NCI-H2196 treated with DMSO at 0.1 percent for 48 hours (cell line): ENCODE measurements at regions not wholly inside any gene's neighbourhood (a gene's known extent, or its start where the extent isn't known, plus 50 kb on each side); places are given as distances from the start of the nearest gene placed in this dataset.
"Not testable (repeated sequence)": the region's sequence is repeated elsewhere in the genome, so short reads cannot be mapped to it uniquely, and the experiment has no call there.

ENCODE experiments used
- DNase-seq: peaks from one replicate; lab custom pipeline; 2025; ENCODE audit not compliant: unreplicated experiment; lab: John Stamatoyannopoulos, UW

DNA sequence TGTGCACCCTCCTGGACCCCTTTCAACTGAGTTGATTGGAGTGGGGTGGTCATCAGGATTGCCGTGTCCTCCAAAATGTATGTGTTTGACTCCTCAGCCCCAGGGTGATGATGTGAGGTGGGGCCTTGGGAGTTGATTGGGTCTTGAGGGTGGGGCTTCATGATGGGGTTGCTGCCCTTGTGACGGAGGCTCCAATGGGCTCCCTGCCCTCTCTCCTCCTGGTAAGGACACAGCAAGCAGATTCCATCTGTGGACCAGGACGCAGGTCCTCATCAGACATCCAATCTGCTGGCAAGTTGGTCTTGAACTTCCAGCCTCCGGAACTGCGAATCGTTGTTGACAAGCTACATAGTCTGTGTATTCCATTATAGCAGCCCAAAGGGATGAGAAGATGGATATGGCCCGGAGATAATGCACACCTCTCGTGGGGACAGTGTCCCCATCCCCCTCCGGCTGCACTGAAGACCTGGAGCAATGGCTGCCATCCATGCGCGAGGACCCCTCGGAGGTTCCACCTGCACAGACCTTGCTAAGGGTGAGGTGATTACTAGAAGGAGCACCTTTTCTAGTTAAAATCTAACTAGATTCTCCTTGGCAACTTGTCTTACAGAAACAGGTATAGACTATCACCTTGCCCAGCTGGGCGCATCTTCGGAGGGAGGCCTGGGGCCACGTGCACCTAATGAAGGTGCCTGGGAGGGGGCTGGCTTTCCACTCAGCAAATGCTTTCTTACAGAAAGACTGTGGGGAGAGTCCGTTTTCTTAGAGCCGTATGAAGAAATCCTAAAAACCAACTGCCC lies 75.7 kb upstream of the IRX4 start:
- DNase-seq: no peak

GRCh38 chr5:1955586-1955985 lies 72.9 kb upstream of the IRX4 start:
- DNase-seq: no peak

GRCh38 chr5:1953710-1954109 lies 71.0 kb upstream of the IRX4 start:
- DNase-seq: not testable (repeated sequence)

GRCh38 chr5:1952444-1953099 lies 69.8 kb upstream of the IRX4 start:
- no peak for DNase-seq

- DNase-seq: no peak
These were observed 69.3 kb upstream of the IRX4 start for GRCh38 chr5:1952021-1952420.

DNA sequence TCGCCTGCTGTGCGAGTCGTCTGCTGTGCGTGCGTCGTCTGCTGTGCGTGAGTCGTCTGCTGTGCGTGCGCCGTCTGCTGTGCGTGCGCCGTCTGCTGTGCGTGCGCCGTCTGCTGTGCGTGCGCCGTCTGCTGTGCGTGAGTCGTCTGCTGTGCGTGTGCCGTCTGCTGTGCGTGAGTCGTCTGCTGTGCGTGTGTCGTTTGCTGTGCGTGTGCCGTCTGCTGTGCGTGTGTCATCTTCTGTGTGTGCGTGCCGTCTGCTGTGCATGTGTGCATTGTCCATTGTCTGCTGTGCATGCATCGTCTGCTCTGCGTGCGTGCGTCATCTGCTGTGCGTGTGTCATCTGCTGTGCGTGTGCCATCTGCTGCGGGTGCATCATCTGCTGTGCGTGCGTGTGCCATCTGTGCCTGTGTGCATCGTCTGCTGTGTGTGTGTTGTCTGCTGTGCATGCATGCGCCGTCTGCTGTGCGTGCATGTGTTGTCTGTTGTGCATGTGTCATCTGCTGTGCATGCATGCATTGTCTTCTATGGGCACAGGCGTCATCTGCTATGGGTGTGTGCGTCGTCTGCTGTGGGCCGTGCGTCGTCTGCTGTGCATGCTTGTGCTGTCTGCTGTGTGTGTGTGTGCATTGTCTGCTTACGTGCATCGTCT lies 68.6 kb upstream of the IRX4 start:
- no peak for DNase-seq

- no peak for DNase-seq
These were observed 68.0 kb upstream of the IRX4 start for GRCh38 chr5:1950708-1951103.

DNA sequence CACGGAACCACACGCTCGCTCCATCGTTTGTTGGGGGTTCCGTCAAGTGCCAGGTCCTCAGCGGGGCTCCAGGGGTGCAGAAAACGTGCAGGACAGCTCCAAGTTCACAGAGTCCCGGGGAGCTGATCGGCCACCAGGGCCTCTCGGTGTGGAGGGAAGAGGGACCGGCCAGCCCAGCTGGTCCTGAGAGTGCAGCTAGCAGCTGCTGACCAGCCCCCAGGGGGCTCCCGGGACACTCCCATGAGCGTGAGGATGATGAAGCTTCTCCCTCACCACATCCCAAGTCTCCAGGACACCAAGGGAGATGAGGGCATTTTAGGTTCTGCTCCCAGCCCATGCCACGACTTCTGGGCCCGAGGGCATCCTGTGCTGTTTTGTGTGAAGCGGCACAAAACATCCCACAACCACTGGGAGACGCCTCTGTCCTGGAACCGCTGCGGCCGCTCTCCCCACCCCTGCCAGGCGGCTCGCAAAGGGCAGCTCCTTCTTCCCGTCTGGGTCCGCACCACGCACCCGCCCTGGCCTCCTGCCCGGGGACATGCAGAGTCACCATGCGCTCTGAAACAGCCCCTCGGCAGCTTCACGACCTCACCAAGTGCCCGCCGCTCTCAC lies 67.5 kb upstream of the IRX4 start:
- no peak for DNase-seq

DNA sequence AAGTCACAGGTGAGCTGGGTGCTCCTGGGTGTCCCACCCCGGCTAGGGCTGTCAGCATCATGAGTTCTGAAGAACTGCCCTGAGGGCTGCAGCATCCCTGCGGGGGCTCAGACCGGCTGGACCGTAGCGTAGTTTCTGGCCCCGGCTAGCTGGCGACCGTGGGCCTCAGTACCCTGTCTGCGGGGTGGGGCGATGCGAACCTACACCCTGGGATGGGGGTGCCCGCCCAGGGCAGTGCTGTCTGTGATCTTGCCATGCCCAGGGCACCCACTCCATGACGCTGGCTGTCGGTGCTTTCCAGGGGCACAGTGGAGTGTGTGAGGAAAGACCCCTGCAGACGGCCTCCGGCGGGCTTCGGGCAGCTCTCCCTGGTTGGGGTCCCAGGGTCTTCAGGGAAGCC lies 66.5 kb upstream of the IRX4 start:
- no peak for DNase-seq

DNA sequence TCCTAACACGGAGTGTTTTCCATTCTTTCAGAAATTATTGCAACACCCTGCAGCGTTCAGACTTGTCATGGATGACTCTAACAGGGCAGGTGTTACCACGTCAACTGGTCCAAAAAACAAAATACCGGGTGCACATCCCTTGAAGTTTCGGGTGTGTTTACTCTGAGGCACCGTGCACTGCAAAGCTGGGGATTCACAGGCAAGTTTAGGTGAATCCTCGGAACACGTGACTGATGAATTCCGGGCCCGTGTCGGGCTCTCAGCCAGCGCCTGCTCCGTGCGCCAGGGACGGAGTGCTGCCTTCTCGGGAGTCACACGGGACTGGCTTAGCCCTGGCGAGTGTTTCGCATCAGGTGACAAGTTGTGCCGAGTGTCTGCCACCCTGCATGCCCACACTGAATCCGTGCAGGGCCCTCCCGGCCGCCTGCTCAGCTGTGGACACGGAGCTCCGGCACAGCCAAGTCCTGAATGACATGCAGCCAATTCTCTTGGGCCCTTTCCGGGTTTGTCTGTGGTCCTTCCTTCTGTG lies 66.0 kb upstream of the IRX4 start:
- no peak for DNase-seq

- no peak for DNase-seq
These were observed 65.4 kb upstream of the IRX4 start for GRCh38 chr5:1948111-1948510.

DNA sequence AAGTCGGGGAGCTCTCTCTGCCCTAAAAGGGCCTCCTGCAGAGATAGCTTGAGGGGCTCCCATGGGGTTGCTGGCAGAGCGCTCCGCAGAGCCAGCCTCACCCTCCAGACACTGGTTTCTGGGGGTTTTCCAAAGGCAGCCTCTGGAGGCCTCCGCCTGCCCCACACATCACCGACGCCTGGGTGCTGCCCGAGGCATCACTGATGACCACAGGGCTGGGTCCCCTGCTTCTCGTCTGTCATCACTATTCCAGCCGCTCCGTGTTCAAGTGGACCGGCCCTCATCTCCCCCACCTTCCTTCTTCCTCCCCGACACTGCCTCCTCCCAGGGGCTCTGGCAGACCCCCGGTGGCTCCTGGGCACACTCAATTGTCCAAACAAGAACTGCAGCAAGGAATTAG lies 64.1 kb upstream of the IRX4 start:
- no peak for DNase-seq

DNA sequence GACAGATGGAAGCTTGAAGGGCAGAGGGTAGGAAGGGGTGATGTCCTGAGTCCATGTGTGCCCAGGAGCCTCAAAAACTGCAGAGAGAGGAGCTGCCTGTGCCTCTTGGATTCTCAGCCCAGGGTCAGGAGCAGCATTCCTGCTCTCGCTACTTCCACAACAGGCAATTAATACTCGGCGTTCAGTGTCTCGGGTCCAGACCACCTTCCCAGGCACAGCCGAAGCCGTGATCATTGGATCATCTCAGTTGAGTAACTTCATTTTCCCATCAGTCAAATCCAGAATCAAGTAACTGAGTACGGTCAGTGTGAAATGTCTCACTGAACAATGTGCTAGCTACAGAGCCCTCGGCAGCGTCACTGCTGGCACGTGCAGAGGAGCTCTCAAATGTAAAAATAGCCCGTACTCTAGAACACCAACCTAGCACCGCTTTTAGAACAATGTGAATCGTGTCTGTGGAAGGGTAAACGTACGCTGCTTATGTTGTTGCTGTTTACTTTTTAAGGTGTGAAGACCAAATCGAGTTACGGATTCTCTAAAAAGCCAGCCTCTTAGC lies 63.5 kb upstream of the IRX4 start:
- no peak for DNase-seq

DNA sequence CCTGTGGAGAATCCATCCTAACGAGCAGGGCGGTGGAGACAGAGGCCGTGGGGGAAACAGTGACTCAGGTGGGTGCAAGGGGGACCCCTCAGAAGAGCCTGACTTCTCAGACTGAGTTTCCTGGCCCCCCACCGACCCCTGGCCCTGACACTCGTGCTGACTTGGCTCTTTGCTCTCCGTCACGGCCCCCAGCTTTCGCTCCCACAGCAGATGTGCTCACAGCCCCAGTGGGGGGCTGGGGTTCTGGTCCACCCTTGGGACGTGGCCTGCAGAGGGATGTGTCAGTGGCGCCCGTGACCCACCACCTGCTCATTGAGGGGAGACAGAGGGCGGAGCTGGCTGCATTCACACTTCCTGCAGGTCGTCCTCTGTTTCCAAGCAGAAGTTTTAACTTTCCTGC lies 62.9 kb upstream of the IRX4 start:
- no peak for DNase-seq

DNA sequence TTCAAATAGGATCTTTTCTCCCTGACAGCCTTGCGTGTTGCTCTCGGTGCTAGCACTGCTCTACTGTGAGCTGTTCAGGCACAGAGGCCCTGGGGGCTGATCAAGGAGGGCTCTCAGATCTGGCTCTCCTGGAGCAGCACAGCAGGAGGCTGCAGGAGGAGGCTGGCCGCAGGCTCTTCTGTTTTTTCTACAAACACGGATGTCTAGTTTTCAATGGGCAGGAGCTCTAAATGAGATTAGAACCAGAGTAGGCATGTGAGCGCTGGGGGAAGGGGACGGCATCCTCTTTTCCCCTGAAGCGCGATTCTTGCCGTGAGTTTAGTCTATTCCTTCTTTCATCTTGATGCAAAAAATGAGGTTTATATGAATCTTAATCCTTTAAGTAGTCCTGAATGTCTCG lies 61.7 kb upstream of the IRX4 start:
- no peak for DNase-seq

DNA sequence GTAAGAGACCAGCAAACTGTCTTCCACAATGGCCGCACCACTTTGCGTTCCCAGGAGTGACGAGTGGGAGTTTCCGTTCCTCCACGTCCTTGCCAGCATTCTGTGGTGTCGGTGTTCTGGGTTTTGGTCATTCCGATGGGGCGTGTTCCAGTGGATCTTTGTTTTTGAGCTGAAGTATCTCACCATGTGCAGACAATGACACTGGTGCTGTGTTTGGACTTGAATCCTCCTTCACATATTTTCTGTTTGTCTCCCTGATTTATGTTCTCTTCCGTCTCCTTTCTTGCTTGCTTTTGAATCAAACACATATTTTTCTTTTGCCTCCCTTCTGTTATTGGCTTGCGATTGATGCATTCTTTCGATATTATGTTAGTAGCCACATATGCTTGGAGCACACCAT lies 60.8 kb upstream of the IRX4 start:
- DNase-seq: no peak

DNA sequence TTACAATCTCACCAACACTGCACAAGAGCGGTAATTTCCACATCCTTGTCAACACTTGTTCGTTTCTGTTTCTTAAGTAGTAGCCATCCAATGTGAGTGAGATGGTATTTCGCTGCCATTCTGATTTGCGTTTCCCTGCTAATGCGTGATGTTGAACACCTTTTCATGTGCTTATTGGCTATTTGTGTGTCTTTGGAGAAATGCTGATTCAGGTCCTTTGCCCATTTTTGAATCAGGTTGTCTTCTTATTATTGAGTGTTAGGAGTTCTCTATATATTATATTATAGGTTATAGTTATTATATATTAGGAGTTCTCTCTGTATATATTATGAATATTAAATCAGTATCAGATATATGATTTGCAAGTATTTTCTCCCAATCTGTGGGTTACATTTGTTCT lies 59.9 kb upstream of the IRX4 start:
- DNase-seq: no peak

DNA sequence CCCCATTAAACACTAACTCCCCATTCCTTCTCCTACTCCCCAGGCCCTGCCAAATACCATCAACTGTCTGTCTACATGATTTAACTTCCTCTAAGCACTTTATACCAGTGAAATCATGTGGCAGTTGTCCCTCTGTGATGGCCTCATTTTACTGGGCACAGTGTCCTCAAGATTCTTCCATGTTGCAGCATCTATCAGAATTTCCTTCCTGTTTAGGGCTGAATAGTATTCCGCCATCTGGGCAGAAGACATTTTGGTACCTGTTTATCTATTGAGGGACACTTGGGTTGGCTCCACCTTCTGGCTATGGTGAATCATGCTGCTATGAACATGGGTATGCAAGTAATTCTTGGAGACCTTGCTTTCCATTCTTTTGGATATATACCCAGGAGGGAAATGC lies 59.4 kb upstream of the IRX4 start:
- no peak for DNase-seq

DNA sequence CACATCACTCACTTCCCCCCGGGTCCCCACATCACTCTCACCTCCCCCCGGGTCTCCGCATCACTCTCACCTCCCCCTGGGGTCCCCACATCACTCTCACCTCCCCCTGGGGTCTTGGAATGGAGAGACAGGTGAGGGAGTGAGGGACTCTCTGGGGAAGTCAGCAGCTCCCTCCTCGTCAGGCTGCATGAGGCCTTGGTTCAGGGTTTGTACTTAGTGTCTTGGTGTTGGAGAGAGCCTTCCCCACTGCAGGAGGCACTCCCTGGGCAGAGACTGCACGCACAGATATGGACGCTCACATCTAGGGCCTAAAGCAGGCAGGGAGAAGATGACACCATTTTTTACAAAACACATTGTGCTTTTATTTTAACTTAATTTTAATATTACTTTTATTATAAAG lies 56.5 kb upstream of the IRX4 start:
- no peak for DNase-seq

GRCh38 chr5:1938310-1939000 lies 55.7 kb upstream of the IRX4 start:
- DNase-seq: no peak

DNA sequence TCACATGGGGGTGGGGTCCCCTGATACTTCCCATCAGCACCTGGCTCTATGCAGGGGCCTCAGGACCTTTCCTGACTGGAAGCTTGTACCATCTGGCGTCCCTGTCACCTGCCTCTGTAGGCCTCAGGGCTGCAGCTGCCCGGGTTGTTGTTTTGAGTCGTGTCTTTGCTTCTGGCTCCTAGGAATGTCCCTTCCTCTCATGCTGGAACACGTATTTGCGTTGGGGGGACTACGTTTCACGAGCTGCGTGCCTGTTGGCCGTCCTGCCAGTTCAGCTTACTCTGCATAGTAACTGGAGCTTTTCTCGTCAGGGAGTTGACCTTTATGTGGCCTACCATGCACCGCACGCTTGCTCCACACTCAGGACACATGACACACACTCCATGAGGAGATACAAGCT lies 54.9 kb upstream of the IRX4 start:
- DNase-seq: no peak
